ENCODE measurements at regions not wholly inside any gene's neighbourhood (a gene's known extent, or its start where the extent isn't known, plus 50 kb on each side); places are given as distances from the start of the nearest gene placed in this dataset.
A peak's percentile ranks its signal among the peaks of the same experiment; 100 is the strongest.
"Not testable (repeated sequence)": the region's sequence is repeated elsewhere in the genome, so short reads cannot be mapped to it uniquely, and the experiment has no call there.

DNA sequence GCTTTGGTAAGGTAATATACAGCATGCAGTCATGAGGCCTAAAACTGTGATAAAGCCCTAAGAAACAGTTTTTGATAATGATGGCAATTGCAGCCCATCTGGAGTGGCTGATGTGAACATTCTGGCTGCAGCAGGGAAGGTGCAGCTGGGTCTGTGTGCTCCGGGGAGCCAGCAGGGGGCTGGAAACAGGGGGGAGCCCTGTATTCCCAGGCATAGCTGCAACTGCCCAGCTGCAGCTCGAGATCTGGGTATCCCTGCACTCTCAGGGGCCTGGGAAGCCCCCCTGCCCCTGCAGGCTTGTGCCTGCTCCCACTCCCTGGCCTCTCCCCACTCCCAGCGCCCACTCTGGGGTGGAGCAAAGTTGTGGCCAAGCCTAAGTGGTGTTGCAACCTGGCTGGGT is 95.6 kb downstream of the RRAGB start:
- no peak for DNase-seq

DNA sequence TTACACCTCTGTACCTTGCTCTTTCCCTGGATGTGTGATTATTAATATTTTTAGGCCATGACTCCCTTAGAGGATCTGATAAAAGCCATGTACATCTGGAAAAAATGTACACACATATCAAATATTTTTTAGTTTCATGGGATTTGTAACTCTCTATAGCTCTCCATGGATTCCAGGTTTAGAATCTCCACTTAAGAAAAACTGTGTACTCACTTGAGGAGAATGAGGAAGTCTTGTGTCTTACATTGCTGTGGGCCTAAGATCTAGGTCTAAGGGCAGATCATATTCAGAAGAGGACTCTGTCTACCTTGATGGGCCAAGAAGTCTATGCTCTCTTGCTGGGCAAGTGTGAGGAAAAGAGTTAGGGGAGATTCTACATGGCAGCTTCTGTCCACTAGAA is 98.0 kb downstream of the RRAGB start:
- DNase-seq = no peak

DNA sequence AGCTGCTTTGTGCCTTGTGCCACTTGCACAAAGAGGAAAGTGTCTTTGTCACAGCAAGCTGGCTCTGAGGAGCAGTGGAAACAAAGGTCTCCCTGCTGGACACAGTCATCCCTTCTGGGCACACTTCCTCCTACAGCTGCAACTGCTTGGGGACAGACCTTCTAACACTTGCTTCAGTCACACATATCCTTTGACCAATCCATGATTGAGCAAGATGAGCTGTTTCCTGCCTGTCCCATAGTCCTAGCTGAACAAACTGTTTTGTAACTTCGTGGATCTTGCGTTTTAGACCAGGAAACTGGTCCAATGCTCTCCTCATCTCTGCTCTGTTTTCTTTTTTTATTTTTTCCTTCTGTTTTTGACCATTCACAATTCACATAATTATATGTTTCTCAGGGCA is 98.5 kb downstream of the RRAGB start:
- no peak for DNase-seq

DNA sequence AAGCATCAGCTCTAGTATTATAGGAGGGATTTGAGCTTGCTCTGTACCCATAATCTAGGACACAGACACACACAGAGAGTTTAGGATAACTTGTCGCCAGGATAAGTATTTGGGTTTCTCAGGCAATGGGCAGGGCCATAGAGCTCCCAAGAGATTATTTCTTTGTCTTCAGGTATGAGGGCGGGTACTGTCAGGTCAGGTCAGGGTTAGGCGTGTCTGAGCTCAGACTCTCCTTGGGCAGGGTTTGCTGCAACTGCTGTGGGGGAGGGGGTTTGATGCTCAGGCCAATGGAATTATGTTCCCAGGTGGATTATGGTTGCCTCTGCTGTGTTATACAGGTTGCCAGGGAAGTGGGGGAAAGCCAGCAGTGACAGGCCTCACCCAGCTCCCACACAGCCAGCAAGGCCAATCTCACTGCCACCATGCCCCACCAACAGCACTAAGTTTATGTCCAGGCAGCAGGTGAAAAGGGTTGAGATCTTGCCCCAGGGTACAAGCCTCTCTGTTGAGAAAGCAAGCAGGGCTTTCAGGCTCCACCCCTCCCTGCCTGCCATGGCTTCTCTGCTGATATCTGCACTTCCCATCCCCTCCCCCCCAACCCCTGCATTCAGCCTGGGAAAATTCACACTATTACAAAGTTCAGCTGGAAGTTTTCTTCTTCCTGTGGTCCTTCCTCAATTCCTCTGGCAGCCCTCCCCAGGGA is 101.3 kb downstream of the RRAGB start:
- no peak for DNase-seq

DNA sequence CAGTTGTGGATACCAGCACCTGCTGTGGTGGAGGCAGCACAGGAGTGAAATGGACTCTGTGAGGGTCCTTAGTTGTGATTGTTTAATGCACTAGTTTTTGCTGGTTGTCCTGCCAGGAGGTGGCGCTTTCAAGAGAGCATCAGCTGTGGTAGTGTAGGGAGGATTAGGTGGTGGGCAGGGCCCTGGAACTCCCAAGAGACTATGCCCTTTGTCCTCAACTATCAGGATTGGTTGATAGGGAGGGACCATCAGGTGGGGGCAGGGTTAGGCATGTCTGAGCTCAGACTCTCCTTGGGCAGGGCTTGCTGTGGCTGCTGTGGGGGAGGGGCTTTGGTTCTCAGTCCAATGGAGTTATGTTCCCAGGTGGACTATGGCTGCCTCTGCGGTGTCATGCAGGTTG is 121.9 kb downstream of the RRAGB start:
- DNase-seq = no peak

DNA sequence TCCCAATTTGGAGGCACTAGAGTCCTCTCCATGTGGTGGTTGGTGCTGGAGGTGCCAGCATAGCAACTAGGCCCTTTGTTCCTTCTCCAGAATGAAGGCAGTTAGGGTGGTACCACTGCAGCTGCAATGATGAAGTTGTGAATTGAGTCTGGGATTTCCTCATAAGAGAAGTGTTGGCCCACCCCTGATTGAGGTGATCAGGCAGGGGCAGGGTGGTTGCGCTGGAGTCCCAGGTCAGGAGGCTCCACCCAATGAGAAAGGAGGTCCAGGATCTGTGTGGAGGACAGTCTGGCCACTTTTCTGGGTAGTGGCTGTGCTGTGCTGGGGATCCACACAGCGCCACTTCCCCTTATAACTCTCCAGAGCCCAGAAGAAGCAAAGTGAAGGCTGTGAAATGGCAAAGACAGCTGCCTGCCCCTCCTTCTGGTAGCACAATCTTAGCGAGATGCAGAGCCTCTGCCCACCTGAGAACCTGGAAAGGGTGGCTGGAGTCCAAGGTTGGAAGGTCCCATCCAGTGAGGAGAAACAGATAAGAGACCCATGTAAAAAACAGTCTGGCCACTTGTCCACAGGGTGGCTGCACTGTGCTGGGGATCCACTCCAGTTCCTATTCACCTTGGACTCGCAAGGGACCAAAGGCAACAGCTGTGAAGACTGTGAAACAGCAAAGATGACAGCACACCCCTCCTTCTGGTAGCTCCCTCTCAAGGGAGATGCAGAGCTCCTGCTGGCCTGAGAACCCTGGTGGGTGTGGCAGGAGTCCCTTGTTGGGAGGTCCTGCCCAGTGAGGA is 124.6 kb downstream of the RRAGB start:
- DNase-seq = no peak

DNA sequence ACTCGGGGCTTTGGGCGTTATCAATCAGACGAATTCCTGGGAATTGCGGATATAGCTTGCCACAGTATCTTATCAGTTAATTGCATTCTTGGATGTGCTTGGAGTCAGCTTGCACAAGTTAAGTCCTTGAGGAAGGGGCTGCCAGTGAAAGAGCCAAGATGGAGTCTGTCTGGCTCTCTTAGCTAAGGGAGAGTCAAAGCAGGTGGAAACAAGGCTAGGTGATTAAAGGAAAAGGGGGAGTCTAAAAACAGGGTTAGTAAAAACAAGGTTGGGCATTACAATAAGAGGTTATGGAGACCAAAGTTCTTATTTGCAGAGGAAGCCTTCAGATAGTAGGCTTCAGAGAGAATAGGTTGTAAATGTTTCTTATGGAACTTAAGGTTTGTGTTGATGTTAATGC is 149.2 kb downstream of the RRAGB start:
- DNase-seq = not testable (repeated sequence)

DNA sequence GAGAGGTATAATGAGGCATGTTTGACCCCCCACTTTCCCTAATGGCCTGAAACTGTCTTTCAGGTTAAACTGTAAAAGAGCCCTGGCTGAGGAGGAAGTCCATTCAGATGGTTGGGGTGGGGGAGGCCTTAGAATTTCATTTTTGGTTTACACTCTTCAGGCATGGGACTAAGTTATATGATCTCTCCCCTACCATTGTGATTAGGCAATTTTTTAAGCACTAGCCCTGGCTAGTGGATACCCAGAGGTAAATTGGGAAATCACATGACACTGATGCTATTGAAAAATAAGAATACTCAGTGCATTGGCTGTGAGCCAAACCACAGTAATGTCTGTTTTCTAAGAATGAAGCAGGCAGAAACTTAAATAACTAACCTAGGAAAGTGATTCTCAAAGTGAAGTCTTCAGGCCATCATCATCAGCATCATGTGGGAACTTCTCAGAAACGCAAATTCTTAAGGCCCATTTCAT is 149.7 kb downstream of the RRAGB start:
- no peak for DNase-seq

DNA sequence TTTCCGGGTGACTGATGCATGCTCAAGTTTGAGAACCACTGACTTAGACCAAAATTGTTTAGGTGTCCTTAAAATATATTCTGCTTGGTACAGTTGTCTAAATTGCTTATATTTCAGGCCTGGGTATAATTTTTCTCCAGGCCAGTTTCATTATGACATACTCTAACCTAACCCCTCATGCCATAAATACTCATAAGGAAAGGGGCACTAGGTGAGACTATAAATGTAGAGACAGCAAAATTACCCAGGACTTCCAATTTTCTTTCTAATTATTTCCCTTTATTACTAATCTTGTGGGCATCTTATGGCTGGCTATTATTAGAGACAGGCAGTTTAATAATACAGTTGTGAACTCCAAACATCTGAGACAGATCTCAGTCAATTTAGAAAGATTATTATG is 150.2 kb downstream of the RRAGB start:
- no peak for DNase-seq

DNA sequence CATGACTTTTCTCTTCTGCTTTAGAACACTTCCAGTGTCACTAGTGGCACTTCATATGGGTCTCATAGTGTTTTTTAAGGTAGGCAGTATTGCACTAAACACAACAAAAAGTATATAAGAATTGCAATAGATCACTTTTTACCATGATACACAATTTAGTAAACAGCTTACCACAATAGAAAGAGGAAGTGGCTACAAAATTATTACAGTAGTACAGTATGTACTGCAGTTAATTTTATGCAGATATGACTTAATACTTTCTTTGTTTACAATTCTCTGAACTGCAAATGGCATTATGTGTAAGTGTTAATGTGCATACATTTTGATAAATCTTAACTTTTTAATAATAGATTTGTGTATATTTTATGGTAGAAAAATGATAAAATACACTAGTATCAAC is 157.3 kb downstream of the RRAGB start:
- no peak for DNase-seq

DNA sequence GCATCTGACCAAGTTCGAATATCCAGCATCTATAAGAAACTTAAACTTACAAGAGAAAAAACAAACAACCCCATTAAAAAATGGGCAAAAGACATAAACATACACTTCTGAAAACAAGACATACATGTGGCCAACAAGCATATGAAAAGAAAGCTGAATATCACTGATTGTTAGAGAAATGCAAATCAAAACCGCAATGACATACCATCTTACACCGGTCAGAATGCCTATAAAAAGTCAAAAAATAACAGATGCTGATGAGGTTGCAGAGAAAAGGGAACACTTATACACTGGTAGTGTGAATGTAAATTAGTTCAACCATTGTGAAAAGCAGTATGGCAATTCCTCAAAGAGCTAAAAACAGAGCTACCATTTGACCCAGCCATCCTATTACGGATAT is 166.0 kb downstream of the RRAGB start:
- DNase-seq = not testable (repeated sequence)

DNA sequence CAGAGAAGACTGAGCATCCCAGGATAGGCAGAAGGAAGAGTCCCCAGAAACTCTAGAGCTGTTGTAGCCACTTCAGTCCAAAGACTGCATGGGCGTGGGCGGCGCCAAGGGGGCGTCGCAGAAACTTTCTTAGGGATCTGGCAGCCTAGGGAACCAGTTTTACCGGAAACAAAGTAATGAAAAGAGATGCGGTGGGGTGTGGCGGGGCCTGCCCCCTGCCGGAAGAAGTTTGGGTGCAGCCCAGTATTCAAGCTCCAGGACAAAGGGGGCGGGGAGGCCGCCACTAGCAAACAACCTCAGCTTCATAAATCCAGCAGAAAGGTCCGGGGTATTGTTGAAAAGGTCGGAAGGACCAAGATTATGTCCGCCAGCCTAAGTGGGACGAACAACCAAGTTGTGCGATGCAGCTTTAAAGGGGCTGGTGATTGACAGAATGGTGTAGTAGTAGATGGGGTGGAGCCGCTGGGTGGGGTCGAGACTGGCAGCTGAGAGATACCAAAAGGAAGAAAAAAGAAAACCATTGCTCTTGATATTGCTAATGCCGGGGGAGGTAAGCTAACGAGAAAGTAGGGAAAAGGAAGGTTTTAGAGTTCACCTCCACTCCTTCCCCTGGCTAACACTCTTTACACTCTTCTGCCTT is 190.5 kb downstream of the RRAGB start:
- peak in 28 of 51 donors; percentile 0 to 34 (median 2) for DNase-seq

DNA sequence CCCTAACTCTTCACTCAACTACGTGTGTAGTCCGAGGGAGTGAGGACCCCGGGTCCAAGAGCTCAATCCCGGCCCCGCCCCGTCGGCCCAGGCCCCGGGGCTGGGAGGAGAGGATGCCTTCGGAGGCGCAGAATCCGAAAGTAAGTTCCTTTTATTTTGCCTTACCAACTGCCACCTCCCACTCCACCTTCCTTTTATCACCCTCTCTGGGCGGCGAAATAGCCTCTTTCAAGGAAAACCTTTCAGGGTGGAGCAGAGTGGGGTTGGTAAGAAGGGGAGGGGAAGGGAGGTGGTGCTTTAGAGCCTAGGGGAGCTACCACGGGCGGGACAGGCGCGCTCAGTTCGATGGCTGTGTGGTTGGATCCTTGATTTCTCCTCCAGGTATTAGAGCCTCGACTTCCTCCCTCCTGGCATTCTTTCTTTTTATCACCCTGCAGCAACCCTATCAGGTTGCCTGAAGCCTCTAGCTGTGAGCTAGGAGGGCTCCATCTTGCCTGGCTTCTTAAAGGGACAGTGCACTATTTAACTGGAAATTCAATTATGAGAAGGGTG is 191.2 kb downstream of the RRAGB start:
- peak in 21 of 51 donors; percentile 0 to 15 (median 1) for DNase-seq

DNA sequence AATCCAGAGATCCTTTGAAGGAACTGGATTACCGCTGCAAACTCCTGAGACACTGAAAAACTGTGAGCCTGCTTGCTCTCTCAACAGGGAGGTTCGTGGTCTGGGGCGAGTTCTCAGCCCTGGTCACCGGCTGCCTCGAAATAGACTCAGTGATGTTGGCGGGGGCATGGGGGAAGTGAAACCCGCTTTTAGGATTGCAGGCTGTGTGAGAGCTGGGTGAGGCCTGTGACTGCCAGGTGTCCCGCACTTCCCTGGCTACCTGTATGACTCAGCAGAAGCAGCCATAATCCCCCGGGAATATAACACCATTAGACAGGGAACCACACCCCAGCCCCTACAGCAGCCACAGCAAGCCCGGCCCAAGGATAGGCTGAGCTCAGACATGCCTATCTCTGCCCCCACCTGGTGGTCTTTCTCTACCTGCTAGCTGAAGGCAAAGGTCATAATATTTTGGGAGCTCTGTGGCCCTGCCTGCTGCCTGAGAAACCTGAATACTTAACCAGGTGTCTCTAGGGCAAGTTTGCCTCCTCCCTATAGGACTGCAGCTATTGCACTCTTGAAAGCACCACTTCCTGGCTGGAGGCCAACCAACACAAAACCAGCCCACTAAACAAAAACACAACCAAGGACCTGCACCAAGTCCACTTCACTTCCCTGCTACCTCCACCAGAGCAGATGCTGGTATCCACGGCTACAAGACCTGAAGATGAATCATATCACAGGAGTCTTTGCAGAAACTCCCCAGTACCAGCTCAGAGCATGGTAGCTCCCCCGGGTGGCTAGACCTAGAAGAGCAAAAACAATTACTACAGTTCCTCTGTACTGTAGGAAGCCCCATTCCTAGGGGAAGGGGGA is 202.0 kb downstream of the RRAGB start:
- no peak for DNase-seq

DNA sequence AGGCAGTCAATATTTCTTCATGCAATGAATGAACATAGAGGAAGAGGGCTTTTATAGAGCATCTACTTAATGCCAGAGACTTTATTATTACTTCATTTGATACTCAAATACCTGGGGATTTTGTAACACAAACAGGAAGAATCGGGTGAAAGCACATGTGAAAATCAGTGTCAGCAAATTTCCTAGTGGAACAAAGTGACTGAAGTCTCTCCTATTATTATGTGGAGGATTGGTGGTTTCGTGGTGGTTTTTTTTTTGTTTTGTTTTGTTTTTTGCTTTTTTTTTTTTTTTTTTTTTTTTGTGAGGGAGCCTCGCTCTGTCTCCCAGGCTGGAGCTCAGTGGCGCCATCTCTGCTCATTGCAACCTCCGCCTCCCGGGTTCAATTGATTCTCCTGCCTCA is 207.0 kb downstream of the RRAGB start:
- DNase-seq = no peak

DNA sequence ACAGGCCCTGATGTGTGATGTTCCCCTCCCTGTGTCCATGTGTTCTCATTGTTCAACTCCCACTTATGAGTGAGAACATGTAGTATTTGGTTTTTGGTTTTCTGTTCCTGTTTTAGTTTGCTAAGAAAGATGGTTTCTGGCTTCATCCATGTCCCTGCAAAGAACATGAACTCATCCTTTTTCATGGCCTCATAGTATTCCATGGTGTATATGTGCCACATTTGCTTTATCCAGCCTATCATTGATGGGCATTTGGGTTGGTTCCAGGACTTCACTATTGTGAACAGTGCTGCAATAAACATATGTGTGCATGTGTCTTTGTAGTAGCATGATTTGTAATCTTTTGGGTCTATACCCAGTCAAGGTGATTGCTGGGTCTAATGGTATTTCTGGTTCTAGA is 211.0 kb downstream of the RRAGB start:
- not testable (repeated sequence) for DNase-seq

Measured in hypothalamus (tissue), 51 donors.